ENCODE measurements at regions not wholly inside any gene's neighbourhood (a gene's known extent, or its start where the extent isn't known, plus 50 kb on each side); places are given as distances from the start of the nearest gene placed in this dataset.

GRCh38 chr1:198397208-198397808 is 143.2 kb downstream of the ATP6V1G3 start (continued):
- TF ChIP-seq OSR2 (tag by site-specific recombination; IDR thresholded peaks at IDR 0.05) = no peak
- TF ChIP-seq ZNF549 (tag by site-specific recombination; IDR thresholded peaks at IDR 0.05) = no peak
- TF ChIP-seq ZNF530 (tag by site-specific recombination; IDR thresholded peaks at IDR 0.05; ENCODE audit: low read depth) = no peak
- TF ChIP-seq, protein P1, sequence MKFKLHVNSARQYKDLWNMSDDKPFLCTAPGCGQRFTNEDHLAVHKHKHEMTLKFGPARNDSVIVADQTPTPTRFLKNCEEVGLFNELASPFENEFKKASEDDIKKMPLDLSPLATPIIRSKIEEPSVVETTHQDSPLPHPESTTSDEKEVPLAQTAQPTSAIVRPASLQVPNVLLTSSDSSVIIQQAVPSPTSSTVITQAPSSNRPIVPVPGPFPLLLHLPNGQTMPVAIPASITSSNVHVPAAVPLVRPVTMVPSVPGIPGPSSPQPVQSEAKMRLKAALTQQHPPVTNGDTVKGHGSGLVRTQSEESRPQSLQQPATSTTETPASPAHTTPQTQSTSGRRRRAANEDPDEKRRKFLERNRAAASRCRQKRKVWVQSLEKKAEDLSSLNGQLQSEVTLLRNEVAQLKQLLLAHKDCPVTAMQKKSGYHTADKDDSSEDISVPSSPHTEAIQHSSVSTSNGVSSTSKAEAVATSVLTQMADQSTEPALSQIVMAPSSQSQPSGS (tag by site-specific recombination; IDR thresholded peaks at IDR 0.05; ENCODE audit: low read depth) = no peak
- no peak for TF ChIP-seq ZBTB17 (tag by site-specific recombination; IDR thresholded peaks at IDR 0.05)
- no peak for TF ChIP-seq SP7 (tag by site-specific recombination; IDR thresholded peaks at IDR 0.05)
- TF ChIP-seq ZNF48 (tag by site-specific recombination; IDR thresholded peaks at IDR 0.05) = no peak
- no peak for TF ChIP-seq ZNF473 (tag by site-specific recombination; IDR thresholded peaks at IDR 0.05)
- TF ChIP-seq ZNF776 (tag by site-specific recombination; IDR thresholded peaks at IDR 0.05; ENCODE audit: borderline replicate concordance) = no peak
- TF ChIP-seq SETDB1 (IDR thresholded peaks at IDR 0.05; ENCODE audit: insufficient read length, low read length) = no peak
- TF ChIP-seq ZNF112 (tag by site-specific recombination; IDR thresholded peaks at IDR 0.05) = no peak
- TF ChIP-seq ZNF211 (tag by site-specific recombination; IDR thresholded peaks at IDR 0.05; ENCODE audit: low read depth) = no peak
- TF ChIP-seq, protein P2, sequence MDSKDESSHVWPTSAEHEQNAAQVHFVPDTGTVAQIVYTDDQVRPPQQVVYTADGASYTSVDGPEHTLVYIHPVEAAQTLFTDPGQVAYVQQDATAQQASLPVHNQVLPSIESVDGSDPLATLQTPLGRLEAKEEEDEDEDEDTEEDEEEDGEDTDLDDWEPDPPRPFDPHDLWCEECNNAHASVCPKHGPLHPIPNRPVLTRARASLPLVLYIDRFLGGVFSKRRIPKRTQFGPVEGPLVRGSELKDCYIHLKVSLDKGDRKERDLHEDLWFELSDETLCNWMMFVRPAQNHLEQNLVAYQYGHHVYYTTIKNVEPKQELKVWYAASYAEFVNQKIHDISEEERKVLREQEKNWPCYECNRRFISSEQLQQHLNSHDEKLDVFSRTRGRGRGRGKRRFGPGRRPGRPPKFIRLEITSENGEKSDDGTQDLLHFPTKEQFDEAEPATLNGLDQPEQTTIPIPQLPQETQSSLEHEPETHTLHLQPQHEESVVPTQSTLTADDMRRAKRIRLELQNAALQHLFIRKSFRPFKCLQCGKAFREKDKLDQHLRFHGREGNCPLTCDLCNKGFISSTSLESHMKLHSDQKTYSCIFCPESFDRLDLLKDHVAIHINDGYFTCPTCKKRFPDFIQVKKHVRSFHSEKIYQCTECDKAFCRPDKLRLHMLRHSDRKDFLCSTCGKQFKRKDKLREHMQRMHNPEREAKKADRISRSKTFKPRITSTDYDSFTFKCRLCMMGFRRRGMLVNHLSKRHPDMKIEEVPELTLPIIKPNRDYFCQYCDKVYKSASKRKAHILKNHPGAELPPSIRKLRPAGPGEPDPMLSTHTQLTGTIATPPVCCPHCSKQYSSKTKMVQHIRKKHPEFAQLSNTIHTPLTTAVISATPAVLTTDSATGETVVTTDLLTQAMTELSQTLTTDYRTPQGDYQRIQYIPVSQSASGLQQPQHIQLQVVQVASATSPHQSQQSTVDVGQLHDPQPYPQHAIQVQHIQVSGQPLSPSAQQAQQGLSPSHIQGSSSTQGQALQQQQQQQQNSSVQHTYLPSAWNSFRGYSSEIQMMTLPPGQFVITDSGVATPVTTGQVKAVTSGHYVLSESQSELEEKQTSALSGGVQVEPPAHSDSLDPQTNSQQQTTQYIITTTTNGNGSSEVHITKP (tag by site-specific recombination; IDR thresholded peaks at IDR 0.05) = no peak
- TF ChIP-seq, protein P3, sequence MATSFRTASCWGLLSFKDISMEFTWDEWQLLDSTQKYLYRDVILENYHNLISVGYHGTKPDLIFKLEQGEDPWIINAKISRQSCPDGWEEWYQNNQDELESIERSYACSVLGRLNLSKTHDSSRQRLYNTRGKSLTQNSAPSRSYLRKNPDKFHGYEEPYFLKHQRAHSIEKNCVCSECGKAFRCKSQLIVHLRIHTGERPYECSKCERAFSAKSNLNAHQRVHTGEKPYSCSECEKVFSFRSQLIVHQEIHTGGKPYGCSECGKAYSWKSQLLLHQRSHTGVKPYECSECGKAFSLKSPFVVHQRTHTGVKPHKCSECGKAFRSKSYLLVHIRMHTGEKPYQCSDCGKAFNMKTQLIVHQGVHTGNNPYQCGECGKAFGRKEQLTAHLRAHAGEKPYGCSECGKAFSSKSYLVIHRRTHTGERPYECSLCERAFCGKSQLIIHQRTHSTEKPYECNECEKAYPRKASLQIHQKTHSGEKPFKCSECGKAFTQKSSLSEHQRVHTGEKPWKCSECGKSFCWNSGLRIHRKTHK (tag by site-specific recombination; IDR thresholded peaks at IDR 0.05) = no peak

DNA sequence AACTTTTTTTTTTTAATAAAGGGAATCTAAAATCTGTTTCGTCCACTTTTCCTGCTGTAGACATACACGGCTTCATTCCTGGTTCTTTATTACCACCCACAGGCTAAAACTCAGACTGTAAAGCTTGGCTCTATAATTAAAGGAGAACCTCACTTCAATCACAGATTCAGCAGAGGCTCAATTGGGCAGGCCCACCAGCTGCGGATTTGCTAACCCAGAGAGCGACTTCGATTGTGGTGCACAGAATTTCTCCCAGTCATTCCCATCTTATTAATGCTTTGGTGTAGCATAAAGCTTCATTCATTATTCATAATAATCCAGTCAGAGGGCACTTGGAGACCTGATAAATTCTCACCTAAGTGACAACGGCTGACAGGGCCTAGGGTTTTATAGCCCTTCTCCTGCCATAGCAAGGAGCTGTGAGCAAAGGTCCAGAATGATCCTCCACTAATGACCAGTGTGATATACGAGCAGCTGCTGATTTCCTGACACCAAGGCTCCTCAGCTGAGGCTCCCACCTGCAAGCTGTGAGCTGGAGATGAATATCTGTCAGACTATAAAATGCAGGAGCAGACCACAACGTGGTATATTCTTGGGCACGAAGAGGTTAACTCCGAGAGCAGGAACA is 149.0 kb downstream of the ATP6V1G3 start:
- Histone ChIP-seq H3K4me1 (ENCODE audit: control insufficient read depth, insufficient read depth, low read length) (no peaks in the 10 kb centered on the region), H3K9me3 (ENCODE audit: control insufficient read depth, insufficient read depth, low read depth, low read length) (no peaks in the 10 kb centered on the region), H3K36me3 (ENCODE audit: control insufficient read depth in 2 of 2, insufficient read depth in 1 of 2, low read length in 2 of 2) (no peaks in the 10 kb centered on the region), H3K27ac (ENCODE audit: extremely low read depth, low read depth, low read length) (no peak overlapping the region), H3K4me3 (ENCODE audit: low read depth, low read length) (no peak overlapping the region)
- POLR2A ChIA-PET = no interaction called here
- CTCF ChIA-PET = no interaction called here
- TF ChIP-seq ZNF529 (tag by site-specific recombination; IDR thresholded peaks at IDR 0.05; ENCODE audit: insufficient replicate concordance) = no peak
- TF ChIP-seq ZNF146 (tag by site-specific recombination; IDR thresholded peaks at IDR 0.05) = no peak
- TF ChIP-seq, protein P3 (tag by site-specific recombination; IDR thresholded peaks at IDR 0.05) = no peak
- no peak for TF ChIP-seq ZNF302 (tag by site-specific recombination; IDR thresholded peaks at IDR 0.05; ENCODE audit: low read depth)
- TF ChIP-seq, protein P2 (tag by site-specific recombination; IDR thresholded peaks at IDR 0.05) = no peak
- no peak for TF ChIP-seq KLF10 (tag by site-specific recombination; IDR thresholded peaks at IDR 0.05)
- no peak for TF ChIP-seq KLF9 (tag by site-specific recombination; IDR thresholded peaks at IDR 0.05; ENCODE audit: low read depth)
- no peak for TF ChIP-seq ZNF394 (tag by site-specific recombination; IDR thresholded peaks at IDR 0.05; ENCODE audit: borderline replicate concordance)
- no peak for TF ChIP-seq ZFP69B (tag by site-specific recombination; IDR thresholded peaks at IDR 0.05)
- TF ChIP-seq ZNF830 (tag by site-specific recombination; IDR thresholded peaks at IDR 0.05; ENCODE audit: low read depth) = no peak
- TF ChIP-seq ZNF514 (tag by site-specific recombination; IDR thresholded peaks at IDR 0.05) = no peak
- no peak for TF ChIP-seq ZNF23 (tag by site-specific recombination; IDR thresholded peaks at IDR 0.05; ENCODE audit: borderline replicate concordance)
